ENCODE measurements at regions not wholly inside any gene's neighbourhood (a gene's known extent, or its start where the extent isn't known, plus 50 kb on each side); places are given as distances from the start of the nearest gene placed in this dataset.

DNA sequence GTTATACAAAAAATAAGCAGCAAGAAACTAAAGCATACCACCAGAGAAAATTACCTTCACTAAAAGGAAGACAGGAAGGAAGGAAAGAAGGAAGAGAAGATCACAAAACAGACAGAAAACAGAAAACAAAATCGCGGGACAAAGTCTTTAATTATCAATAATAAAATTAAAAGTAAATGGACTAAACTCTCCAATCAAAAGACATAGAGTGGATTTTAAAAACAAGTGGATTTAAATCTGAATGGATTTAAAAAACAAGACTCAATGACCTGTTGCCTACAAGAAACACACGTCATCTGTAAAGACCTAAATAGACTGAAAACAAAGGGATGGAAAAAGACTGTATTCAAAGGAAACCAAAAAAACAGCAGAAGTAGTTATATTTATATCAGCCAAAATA, 75.7 kb upstream of the MAGI3 start:
- WGBS, result 97% methylated on average over 3 of the region's 3 CpGs
- Histone ChIP-seq H3K4me3 (ENCODE audit: low read depth in 1 of 3, low read length in 3 of 3) (no peak overlapping the region), H3K36me3 (ENCODE audit: control insufficient read depth in 4 of 4, insufficient read depth in 3 of 4, low read depth in 1 of 4, low read length in 3 of 4) (no peaks in the 10 kb centered on the region), H3K27me3 (ENCODE audit: control insufficient read depth in 4 of 4, insufficient read depth in 4 of 4, low read length in 3 of 4) (no peaks in the 10 kb centered on the region), H3K9me3 (ENCODE audit: control insufficient read depth in 4 of 4, low read length in 3 of 4) (no peaks in the 10 kb centered on the region), H3K9ac (ENCODE audit: low read depth in 1 of 2, low read length in 2 of 2) (no peak overlapping the region), H3K27ac (ENCODE audit: low read depth in 1 of 2, low read length in 2 of 2) (no peak overlapping the region), H3K4me1 (ENCODE audit: control insufficient read depth in 4 of 4, insufficient read depth in 4 of 4, low read length in 3 of 4) (no peaks in the 10 kb centered on the region)
- TF ChIP-seq, protein P1, sequence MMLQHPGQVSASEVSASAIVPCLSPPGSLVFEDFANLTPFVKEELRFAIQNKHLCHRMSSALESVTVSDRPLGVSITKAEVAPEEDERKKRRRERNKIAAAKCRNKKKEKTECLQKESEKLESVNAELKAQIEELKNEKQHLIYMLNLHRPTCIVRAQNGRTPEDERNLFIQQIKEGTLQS (IDR thresholded peaks at IDR 0.05), result no peak
- TF ChIP-seq, protein P2, sequence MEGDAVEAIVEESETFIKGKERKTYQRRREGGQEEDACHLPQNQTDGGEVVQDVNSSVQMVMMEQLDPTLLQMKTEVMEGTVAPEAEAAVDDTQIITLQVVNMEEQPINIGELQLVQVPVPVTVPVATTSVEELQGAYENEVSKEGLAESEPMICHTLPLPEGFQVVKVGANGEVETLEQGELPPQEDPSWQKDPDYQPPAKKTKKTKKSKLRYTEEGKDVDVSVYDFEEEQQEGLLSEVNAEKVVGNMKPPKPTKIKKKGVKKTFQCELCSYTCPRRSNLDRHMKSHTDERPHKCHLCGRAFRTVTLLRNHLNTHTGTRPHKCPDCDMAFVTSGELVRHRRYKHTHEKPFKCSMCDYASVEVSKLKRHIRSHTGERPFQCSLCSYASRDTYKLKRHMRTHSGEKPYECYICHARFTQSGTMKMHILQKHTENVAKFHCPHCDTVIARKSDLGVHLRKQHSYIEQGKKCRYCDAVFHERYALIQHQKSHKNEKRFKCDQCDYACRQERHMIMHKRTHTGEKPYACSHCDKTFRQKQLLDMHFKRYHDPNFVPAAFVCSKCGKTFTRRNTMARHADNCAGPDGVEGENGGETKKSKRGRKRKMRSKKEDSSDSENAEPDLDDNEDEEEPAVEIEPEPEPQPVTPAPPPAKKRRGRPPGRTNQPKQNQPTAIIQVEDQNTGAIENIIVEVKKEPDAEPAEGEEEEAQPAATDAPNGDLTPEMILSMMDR (IDR thresholded peaks at IDR 0.05; ENCODE audit: low read depth, low read length, missing input control), result no peak
- TF ChIP-seq RAD21 (IDR thresholded peaks at IDR 0.05) (no peak), FOXA2 (IDR thresholded peaks at IDR 0.05) (no peak), TAF1 (conservative IDR thresholded peaks at IDR 0.05) (no peak), YY1 (IDR thresholded peaks at IDR 0.05) (no peak), SP1 (IDR thresholded peaks at IDR 0.05) (no peak), HNF4A (conservative IDR thresholded peaks at IDR 0.05) (no peak), EGR1 (IDR thresholded peaks at IDR 0.05; ENCODE audit: low read depth in 2 of 2) (no peak), RXRA (IDR thresholded peaks at IDR 0.05) (no peak)
- TF ChIP-seq, protein P3, sequence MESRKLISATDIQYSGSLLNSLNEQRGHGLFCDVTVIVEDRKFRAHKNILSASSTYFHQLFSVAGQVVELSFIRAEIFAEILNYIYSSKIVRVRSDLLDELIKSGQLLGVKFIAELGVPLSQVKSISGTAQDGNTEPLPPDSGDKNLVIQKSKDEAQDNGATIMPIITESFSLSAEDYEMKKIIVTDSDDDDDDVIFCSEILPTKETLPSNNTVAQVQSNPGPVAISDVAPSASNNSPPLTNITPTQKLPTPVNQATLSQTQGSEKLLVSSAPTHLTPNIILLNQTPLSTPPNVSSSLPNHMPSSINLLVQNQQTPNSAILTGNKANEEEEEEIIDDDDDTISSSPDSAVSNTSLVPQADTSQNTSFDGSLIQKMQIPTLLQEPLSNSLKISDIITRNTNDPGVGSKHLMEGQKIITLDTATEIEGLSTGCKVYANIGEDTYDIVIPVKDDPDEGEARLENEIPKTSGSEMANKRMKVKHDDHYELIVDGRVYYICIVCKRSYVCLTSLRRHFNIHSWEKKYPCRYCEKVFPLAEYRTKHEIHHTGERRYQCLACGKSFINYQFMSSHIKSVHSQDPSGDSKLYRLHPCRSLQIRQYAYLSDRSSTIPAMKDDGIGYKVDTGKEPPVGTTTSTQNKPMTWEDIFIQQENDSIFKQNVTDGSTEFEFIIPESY (IDR thresholded peaks at IDR 0.05), result no peak
- DNase-seq (ENCODE audit: low spot score), result no peak

DNA sequence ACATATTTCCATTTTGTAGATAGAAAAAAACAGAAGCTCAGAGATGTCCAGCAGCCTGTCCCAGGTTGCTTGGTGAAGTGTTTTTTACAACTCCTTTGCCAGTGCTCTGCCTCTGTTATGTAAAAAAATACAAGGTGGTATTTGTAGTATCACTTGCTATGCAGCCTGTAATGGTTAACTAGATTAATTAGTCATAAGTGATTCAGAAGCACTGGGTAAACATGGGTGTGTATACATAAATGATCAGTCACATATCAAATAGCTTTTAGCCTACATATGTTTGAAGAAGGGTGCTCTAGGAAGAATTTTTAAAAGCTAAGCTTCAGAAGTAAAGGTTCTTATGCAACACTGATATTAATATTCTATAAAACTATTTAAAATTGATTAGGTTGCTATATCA, 70.0 kb upstream of the MAGI3 start:
- Histone ChIP-seq H3K9me3 (ENCODE audit: control insufficient read depth in 4 of 4, low read length in 3 of 4) (no peaks in the 10 kb centered on the region), H3K27me3 (ENCODE audit: control insufficient read depth in 4 of 4, insufficient read depth in 4 of 4, low read length in 3 of 4) (no peaks in the 10 kb centered on the region), H3K9ac (ENCODE audit: low read depth in 1 of 2, low read length in 2 of 2) (no peak overlapping the region), H3K36me3 (ENCODE audit: control insufficient read depth in 4 of 4, insufficient read depth in 3 of 4, low read depth in 1 of 4, low read length in 3 of 4) (no peaks in the 10 kb centered on the region), H3K4me3 (ENCODE audit: low read depth in 1 of 3, low read length in 3 of 3) (no peak overlapping the region), H3K4me1 (ENCODE audit: control insufficient read depth in 4 of 4, insufficient read depth in 4 of 4, low read length in 3 of 4) (no peaks in the 10 kb centered on the region), H3K27ac (ENCODE audit: low read depth in 1 of 2, low read length in 2 of 2) (no peak overlapping the region)
- TF ChIP-seq TAF1 (conservative IDR thresholded peaks at IDR 0.05), result no peak
- TF ChIP-seq, protein P4, sequence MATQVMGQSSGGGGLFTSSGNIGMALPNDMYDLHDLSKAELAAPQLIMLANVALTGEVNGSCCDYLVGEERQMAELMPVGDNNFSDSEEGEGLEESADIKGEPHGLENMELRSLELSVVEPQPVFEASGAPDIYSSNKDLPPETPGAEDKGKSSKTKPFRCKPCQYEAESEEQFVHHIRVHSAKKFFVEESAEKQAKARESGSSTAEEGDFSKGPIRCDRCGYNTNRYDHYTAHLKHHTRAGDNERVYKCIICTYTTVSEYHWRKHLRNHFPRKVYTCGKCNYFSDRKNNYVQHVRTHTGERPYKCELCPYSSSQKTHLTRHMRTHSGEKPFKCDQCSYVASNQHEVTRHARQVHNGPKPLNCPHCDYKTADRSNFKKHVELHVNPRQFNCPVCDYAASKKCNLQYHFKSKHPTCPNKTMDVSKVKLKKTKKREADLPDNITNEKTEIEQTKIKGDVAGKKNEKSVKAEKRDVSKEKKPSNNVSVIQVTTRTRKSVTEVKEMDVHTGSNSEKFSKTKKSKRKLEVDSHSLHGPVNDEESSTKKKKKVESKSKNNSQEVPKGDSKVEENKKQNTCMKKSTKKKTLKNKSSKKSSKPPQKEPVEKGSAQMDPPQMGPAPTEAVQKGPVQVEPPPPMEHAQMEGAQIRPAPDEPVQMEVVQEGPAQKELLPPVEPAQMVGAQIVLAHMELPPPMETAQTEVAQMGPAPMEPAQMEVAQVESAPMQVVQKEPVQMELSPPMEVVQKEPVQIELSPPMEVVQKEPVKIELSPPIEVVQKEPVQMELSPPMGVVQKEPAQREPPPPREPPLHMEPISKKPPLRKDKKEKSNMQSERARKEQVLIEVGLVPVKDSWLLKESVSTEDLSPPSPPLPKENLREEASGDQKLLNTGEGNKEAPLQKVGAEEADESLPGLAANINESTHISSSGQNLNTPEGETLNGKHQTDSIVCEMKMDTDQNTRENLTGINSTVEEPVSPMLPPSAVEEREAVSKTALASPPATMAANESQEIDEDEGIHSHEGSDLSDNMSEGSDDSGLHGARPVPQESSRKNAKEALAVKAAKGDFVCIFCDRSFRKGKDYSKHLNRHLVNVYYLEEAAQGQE (IDR thresholded peaks at IDR 0.05), result no peak
- TF ChIP-seq, protein P2 (IDR thresholded peaks at IDR 0.05; ENCODE audit: low read depth, low read length, missing input control), result no peak
- no peak for TF ChIP-seq EGR1 (IDR thresholded peaks at IDR 0.05; ENCODE audit: low read depth in 2 of 2)
- no peak for TF ChIP-seq GABPA (IDR thresholded peaks at IDR 0.05 in 1 of 2, conservative IDR thresholded peaks at IDR 0.05 in 1 of 2)
- no peak for TF ChIP-seq RAD21 (IDR thresholded peaks at IDR 0.05)
- TF ChIP-seq FOXA2 (IDR thresholded peaks at IDR 0.05), result no peak
- TF ChIP-seq, protein P5, sequence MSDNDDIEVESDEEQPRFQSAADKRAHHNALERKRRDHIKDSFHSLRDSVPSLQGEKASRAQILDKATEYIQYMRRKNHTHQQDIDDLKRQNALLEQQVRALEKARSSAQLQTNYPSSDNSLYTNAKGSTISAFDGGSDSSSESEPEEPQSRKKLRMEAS (IDR thresholded peaks at IDR 0.05), result no peak
- TF ChIP-seq HNF4G (IDR thresholded peaks at IDR 0.05), result no peak
- TF ChIP-seq RXRA (IDR thresholded peaks at IDR 0.05), result no peak
- TF ChIP-seq, protein P1 (IDR thresholded peaks at IDR 0.05), result no peak
- TF ChIP-seq YY1 (IDR thresholded peaks at IDR 0.05), result no peak
- TF ChIP-seq, protein P3 (IDR thresholded peaks at IDR 0.05), result no peak
- no peak for TF ChIP-seq JUND (IDR thresholded peaks at IDR 0.05)
- no peak for TF ChIP-seq SP1 (IDR thresholded peaks at IDR 0.05)
- no peak for DNase-seq (ENCODE audit: low spot score)
